ENCODE measurements at regions not wholly inside any gene's neighbourhood (a gene's known extent, or its start where the extent isn't known, plus 50 kb on each side); places are given as distances from the start of the nearest gene placed in this dataset.

GRCh38 chr2:150997702-150998440 is 263.8 kb downstream of the RBM43 start:
- intact Hi-C loops (cut with DNase I; ENCODE audit: low total_unique reads) = no loop called here

DNA sequence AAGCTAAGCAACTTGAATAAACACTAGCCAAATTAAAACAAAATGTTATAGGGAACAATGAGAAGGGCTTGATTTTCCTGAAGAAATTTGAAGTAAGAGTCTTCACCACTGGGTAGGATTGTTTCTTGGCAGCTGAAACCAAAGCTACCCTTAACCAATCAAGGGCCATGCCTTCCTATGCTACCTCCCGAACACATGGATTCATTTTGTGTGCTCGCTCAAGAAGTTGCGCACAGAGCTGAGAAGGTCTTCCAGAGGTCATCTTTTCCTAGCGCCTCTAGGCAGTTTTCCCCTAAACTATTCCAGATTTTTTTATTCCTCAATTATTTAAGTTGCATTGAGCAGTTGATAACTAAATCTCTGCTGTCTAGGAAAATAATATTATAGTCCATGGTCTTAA is 264.6 kb downstream of the RBM43 start:
- no peaks in the 10 kb centered on the region for H3K36me3 ChIP-seq
- TF ChIP-seq, protein P1, sequence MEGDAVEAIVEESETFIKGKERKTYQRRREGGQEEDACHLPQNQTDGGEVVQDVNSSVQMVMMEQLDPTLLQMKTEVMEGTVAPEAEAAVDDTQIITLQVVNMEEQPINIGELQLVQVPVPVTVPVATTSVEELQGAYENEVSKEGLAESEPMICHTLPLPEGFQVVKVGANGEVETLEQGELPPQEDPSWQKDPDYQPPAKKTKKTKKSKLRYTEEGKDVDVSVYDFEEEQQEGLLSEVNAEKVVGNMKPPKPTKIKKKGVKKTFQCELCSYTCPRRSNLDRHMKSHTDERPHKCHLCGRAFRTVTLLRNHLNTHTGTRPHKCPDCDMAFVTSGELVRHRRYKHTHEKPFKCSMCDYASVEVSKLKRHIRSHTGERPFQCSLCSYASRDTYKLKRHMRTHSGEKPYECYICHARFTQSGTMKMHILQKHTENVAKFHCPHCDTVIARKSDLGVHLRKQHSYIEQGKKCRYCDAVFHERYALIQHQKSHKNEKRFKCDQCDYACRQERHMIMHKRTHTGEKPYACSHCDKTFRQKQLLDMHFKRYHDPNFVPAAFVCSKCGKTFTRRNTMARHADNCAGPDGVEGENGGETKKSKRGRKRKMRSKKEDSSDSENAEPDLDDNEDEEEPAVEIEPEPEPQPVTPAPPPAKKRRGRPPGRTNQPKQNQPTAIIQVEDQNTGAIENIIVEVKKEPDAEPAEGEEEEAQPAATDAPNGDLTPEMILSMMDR (IDR thresholded peaks at IDR 0.05) = no peak
- no peak overlapping the region for H3K4me3 ChIP-seq
- intact Hi-C loops (cut with DNase I; ENCODE audit: low total_unique reads) = no loop called here
- DNase-seq = no peak
- H3K9me3 ChIP-seq = no peaks in the 10 kb centered on the region
- H3K4me1 ChIP-seq = no peaks in the 10 kb centered on the region
- H3K27me3 ChIP-seq = no peaks in the 10 kb centered on the region
- H3K27ac ChIP-seq = no peak overlapping the region

More at GRCh38 chr2:150997702-150998440, 263.8 kb downstream of the RBM43 start:
- Histone ChIP-seq H3K27ac (peak overlapping the region in 1 of 2 donors; percentile 12), H3K27me3 (no peaks in the 10 kb centered on the region), H3K36me3 (no peaks in the 10 kb centered on the region), H3K4me1 (no peaks in the 10 kb centered on the region), H3K9me3 (no peaks in the 10 kb centered on the region), H3K4me3 (no peak overlapping the region)
- DNase-seq = no peak
- TF ChIP-seq, protein P1 (IDR thresholded peaks at IDR 0.05) = no peak
- TF ChIP-seq POLR2A (IDR thresholded peaks at IDR 0.05) = no peak

- H3K27ac ChIP-seq = no peak overlapping the region
- no peaks in the 10 kb centered on the region for H3K36me3 ChIP-seq
- H3K27me3 ChIP-seq = no peaks in the 10 kb centered on the region
- no peak for TF ChIP-seq POLR2A (IDR thresholded peaks at IDR 0.05)
- TF ChIP-seq, protein P1 (IDR thresholded peaks at IDR 0.05) = no peak
- no peak for DNase-seq
- no peaks in the 10 kb centered on the region for H3K4me1 ChIP-seq
- peaks cover 0 to under 1% of the 10 kb centered on the region in 2 donors for H3K9me3 ChIP-seq
- intact Hi-C loops (cut with DNase I; ENCODE audit: low total_unique reads) = no loop called here
- no peak overlapping the region for H3K4me3 ChIP-seq
These were observed 267.6 kb downstream of the RBM43 start for GRCh38 chr2:150994076-150994475.

GRCh38 chr2:150989969-150990368 is 271.7 kb downstream of the RBM43 start:
- no peak for DNase-seq
- no peak for TF ChIP-seq POLR2A (IDR thresholded peaks at IDR 0.05)
- TF ChIP-seq, protein P1 (IDR thresholded peaks at IDR 0.05) = no peak
- Histone ChIP-seq H3K27ac (no peak overlapping the region), H3K4me1 (no peaks in the 10 kb centered on the region), H3K36me3 (no peaks in the 10 kb centered on the region), H3K4me3 (no peak overlapping the region), H3K9me3 (peaks cover 0 to 3% of the 10 kb centered on the region in 2 donors), H3K27me3 (no peaks in the 10 kb centered on the region)
- intact Hi-C loops (cut with DNase I; ENCODE audit: low total_unique reads) = no loop called here

DNA sequence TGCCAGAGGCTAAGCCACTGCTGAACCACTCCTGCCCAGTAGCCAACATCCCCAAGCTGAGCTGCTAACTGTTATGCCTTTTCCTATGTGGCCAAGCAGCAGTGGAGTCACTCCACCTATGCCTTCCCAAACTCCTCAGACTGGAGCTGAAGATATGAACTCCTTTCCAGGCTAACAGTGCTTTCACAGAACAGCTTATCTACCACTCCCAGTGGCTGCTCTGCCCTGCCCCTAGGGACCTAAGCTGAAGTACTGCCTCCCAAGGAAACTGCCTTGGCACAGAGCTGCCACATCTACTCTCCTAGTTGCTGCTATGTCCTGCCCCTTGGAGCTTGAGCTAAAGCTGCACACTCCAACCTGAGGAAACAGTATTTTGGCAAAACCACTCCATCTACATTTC is 275.9 kb downstream of the RBM43 start:
- Histone ChIP-seq H3K27ac (no peak overlapping the region), H3K4me1 (no peaks in the 10 kb centered on the region), H3K9me3 (peaks cover 0 to 3% of the 10 kb centered on the region in 2 donors), H3K27me3 (no peaks in the 10 kb centered on the region), H3K36me3 (no peaks in the 10 kb centered on the region), H3K4me3 (no peak overlapping the region)
- DNase-seq = no peak
- TF ChIP-seq, protein P1 (IDR thresholded peaks at IDR 0.05) = no peak
- no peak for TF ChIP-seq POLR2A (IDR thresholded peaks at IDR 0.05)
- intact Hi-C loops (cut with DNase I; ENCODE audit: low total_unique reads) = no loop called here
